Smooth muscle cell (in vitro differentiated cells): ENCODE measurements at regions not wholly inside any gene's neighbourhood (a gene's known extent, or its start where the extent isn't known, plus 50 kb on each side); places are given as distances from the start of the nearest gene placed in this dataset.
A peak's percentile ranks its signal among the peaks of the same experiment; 100 is the strongest.

Experiments used
- DNase-seq: peaks from one replicate; lab custom pipeline; 2025; ENCODE audit not compliant: unreplicated experiment; lab: John Stamatoyannopoulos, UW
- H2AFZ ChIP-seq: fragments of 200-600 bp; sonication (generic); 2 replicates; pipeline ENCODE4 v1.6.0; 2016; ENCODE audit warnings: antibody characterized with exemption, low read depth, mild to moderate bottlenecking
- H3F3A ChIP-seq: fragments of 200-600 bp; sonication (generic); 2 replicates; pipeline ENCODE4 v1.6.0; 2017; ENCODE audit warnings: antibody characterized with exemption, low read depth
- H3K27ac ChIP-seq: fragments of 200-600 bp; sonication (generic); 2 replicates; pipeline ENCODE4 v1.5.1; 2016; ENCODE audit warnings: low read depth, mild to moderate bottlenecking
- H3K27me3 ChIP-seq: fragments of 200-600 bp; sonication (generic); 2 replicates; pipeline ENCODE4 v1.6.1; 2016; ENCODE audit warnings: low read depth, mild to moderate bottlenecking
- H3K36me3 ChIP-seq: fragments of 200-600 bp; sonication (generic); 2 replicates; pipeline ENCODE4 v1.5.1; 2016; ENCODE audit warnings: low read depth
- H3K4me1 ChIP-seq: fragments of 200-600 bp; sonication (generic); 2 replicates; pipeline ENCODE4 v1.5.1; 2016; ENCODE audit warnings: low read depth
- H3K4me2 ChIP-seq: fragments of 200-600 bp; sonication (generic); 2 replicates; pipeline ENCODE4 v1.6.0; 2016; ENCODE audit warnings: mild to moderate bottlenecking
- H3K4me3 ChIP-seq: fragments of 200-600 bp; sonication (generic); 2 replicates; pipeline ENCODE4 v1.5.1; 2016; ENCODE audit warnings: mild to moderate bottlenecking
- H3K79me2 ChIP-seq: fragments of 200-600 bp; sonication (generic); 2 replicates; pipeline ENCODE4 v1.6.0; 2016; ENCODE audit warnings: low read depth, mild to moderate bottlenecking
- H3K9ac ChIP-seq: fragments of 200-600 bp; sonication (generic); 2 replicates; pipeline ENCODE4 v1.6.0; 2016; ENCODE audit warnings: low read depth
- H3K9me3 ChIP-seq: fragments of 200-600 bp; sonication (generic); replicated peaks from 2 replicates; pipeline ENCODE4 v1.5.1; 2016; ENCODE audit warnings: low read depth
- H4K20me1 ChIP-seq: fragments of 200-600 bp; sonication (generic); 2 replicates; pipeline ENCODE4 v1.6.0; 2016; ENCODE audit warnings: low read depth
- WGBS: methylation state at CpG from one replicate; pipeline ENCODE4 v1.1.7; 2016; ENCODE audit warnings: low lambda C conversion rate; 5-methylcytosine and 5-hydroxymethylcytosine counted together
- TF ChIP-seq, protein P1 (sequence below): fragments of 200-600 bp; sonication (generic); IDR thresholded peaks from 2 replicates; pipeline ENCODE4 v1.5.1; 2017; ENCODE audit warnings: borderline replicate concordance, mild to moderate bottlenecking, antibody characterized with exemption; ENCODE audit not compliant: insufficient read depth, poor library complexity, severe bottlenecking

GRCh38 chr20:3318226-3318884, 79.4 kb upstream of the SLC4A11 start:
- H3K4me1 ChIP-seq = no peaks in the 10 kb centered on the region
- no peaks in the 10 kb centered on the region for H3K36me3 ChIP-seq
- TF ChIP-seq, protein P1, sequence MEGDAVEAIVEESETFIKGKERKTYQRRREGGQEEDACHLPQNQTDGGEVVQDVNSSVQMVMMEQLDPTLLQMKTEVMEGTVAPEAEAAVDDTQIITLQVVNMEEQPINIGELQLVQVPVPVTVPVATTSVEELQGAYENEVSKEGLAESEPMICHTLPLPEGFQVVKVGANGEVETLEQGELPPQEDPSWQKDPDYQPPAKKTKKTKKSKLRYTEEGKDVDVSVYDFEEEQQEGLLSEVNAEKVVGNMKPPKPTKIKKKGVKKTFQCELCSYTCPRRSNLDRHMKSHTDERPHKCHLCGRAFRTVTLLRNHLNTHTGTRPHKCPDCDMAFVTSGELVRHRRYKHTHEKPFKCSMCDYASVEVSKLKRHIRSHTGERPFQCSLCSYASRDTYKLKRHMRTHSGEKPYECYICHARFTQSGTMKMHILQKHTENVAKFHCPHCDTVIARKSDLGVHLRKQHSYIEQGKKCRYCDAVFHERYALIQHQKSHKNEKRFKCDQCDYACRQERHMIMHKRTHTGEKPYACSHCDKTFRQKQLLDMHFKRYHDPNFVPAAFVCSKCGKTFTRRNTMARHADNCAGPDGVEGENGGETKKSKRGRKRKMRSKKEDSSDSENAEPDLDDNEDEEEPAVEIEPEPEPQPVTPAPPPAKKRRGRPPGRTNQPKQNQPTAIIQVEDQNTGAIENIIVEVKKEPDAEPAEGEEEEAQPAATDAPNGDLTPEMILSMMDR = no peak
- H2AFZ ChIP-seq = no peak overlapping the region
- peaks cover 8% of the 10 kb centered on the region for H3F3A ChIP-seq
- no peaks in the 10 kb centered on the region for H3K9me3 ChIP-seq
- no peak overlapping the region for H3K4me2 ChIP-seq
- H3K4me3 ChIP-seq = no peak overlapping the region
- H3K27me3 ChIP-seq = no peaks in the 10 kb centered on the region
- no peak for DNase-seq
- H4K20me1 ChIP-seq = peaks cover 4% of the 10 kb centered on the region
- no peak overlapping the region for H3K27ac ChIP-seq
- WGBS = 66% methylated on average over 3 of the region's 3 CpGs
- no peaks in the 10 kb centered on the region for H3K79me2 ChIP-seq
- H3K9ac ChIP-seq = no peak overlapping the region

DNA sequence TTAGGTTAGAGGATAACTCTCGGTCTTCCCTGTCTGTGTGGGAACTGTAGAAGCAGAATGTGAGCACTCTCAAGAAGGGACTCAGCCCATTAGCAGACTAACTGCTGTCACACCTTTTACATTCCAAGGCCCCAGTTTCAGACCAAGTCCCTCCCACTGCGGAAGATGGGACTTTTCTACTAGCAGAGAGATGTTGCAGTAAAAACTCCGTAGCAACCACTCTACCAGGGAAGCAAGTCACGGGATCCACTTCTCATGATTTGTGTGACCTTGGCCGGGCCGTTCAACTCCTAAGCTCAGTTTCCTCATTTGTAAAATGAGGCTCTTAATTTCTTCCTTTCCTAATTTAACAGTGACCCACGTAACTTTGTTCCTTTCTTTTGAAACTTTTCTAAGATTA, 77.1 kb upstream of the SLC4A11 start:
- Histone ChIP-seq H3K79me2 (no peaks in the 10 kb centered on the region), H3K27ac (no peak overlapping the region), H3K9me3 (no peaks in the 10 kb centered on the region), H3K27me3 (no peaks in the 10 kb centered on the region), H3K9ac (no peak overlapping the region), H3K4me2 (no peak overlapping the region), H3K4me1 (no peaks in the 10 kb centered on the region), H3K4me3 (no peak overlapping the region), H4K20me1 (peaks cover 14% of the 10 kb centered on the region), H2AFZ (no peak overlapping the region), H3K36me3 (no peaks in the 10 kb centered on the region), H3F3A (peaks cover 13% of the 10 kb centered on the region)
- no peak for DNase-seq
- 90% methylated on average over 7 of the region's 7 CpGs for WGBS
- TF ChIP-seq, protein P1 = no peak

DNA sequence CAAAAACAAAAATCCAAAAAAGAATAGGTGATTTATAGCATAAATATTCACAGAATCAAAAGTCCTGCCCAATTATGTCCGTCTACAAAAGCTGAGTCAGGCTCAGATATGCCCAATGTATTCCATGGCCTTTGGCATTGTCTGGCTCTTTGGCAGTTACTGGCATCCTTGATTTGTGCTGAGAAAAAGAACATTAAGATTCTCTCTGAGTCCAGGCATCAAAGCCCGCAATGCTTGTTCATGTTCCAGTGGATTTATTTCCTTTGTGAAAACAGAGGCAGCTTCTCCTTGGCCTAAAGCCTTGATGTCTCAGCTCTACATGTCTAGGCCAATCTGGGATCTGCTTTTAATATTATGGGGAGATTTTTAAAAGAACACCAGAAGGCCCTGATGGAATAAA, 76.1 kb upstream of the SLC4A11 start:
- TF ChIP-seq, protein P1 = no peak
- DNase-seq = no peak
- no peaks in the 10 kb centered on the region for H3K27me3 ChIP-seq
- 65% methylated on average over 2 of the region's 2 CpGs for WGBS
- peak overlapping the region; percentile 6 for H3K27ac ChIP-seq
- H3K4me3 ChIP-seq = no peak overlapping the region
- no peak overlapping the region for H3K4me2 ChIP-seq
- H3K9ac ChIP-seq = no peak overlapping the region
- peaks cover 14% of the 10 kb centered on the region for H4K20me1 ChIP-seq
- no peaks in the 10 kb centered on the region for H3K79me2 ChIP-seq
- H3K9me3 ChIP-seq = no peaks in the 10 kb centered on the region
- H2AFZ ChIP-seq = no peak overlapping the region
- peaks cover 13% of the 10 kb centered on the region for H3F3A ChIP-seq
- H3K4me1 ChIP-seq = no peaks in the 10 kb centered on the region
- H3K36me3 ChIP-seq = peaks cover 4% of the 10 kb centered on the region

DNA sequence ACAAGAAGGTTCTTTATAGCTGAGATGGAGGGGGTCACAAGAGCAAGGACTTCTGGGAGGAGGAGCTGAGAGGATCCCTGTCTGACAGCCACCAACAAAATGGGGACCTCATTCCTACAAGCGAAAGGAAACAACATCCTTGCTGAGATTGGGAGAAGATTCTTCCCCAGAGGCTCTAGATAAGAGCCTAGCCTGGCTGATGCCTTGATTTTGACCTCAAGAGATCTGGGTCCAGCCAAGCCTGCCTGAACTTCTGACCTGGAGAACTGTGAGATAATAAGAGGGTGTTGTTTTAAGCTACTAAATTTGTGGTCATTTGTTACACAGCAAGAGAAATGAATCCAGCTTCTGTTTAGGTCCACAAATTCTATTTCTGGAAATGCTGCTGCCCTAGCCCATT, 75.4 kb upstream of the SLC4A11 start:
- peak overlapping the region; percentile 32 for H3K4me2 ChIP-seq
- no peak for DNase-seq
- no peak overlapping the region for H2AFZ ChIP-seq
- no peaks in the 10 kb centered on the region for H3K27me3 ChIP-seq
- H3K36me3 ChIP-seq = peaks cover 4% of the 10 kb centered on the region
- H3K4me3 ChIP-seq = no peak overlapping the region
- no peak overlapping the region for H3K9ac ChIP-seq
- H3F3A ChIP-seq = peaks cover 13% of the 10 kb centered on the region
- peak overlapping the region; percentile 90 for H3K27ac ChIP-seq
- H3K4me1 ChIP-seq = no peaks in the 10 kb centered on the region
- TF ChIP-seq, protein P1 = no peak
- peaks cover 14% of the 10 kb centered on the region for H4K20me1 ChIP-seq
- WGBS = 59% methylated on average over 1 of the region's 1 CpG
- H3K79me2 ChIP-seq = no peaks in the 10 kb centered on the region
- no peaks in the 10 kb centered on the region for H3K9me3 ChIP-seq
